LNCaP clone FGC (cell line): ENCODE measurements at regions not wholly inside any gene's neighbourhood (a gene's known extent, or its start where the extent isn't known, plus 50 kb on each side); places are given as distances from the start of the nearest gene placed in this dataset.
"Not testable (repeated sequence)": the region's sequence is repeated elsewhere in the genome, so short reads cannot be mapped to it uniquely, and the experiment has no call there.

Source experiments
- DNase-seq: peaks from one replicate; pipeline ENCODE4 v3.0.0-alpha.2; 2011; ENCODE audit warnings: low read depth
- H3K4me3 ChIP-seq: 2 replicates; pipeline ENCODE4 v1.5.1; 2011; ENCODE audit warnings: mild to moderate bottlenecking, low read depth, low read length, control low read depth

GRCh38 chr2:111495636-111496035, 374.9 kb downstream of the BCL2L11 start:
- not testable (repeated sequence) for DNase-seq, H3K4me3 ChIP-seq

GRCh38 chr2:111496176-111496575, 375.5 kb downstream of the BCL2L11 start:
- not testable (repeated sequence) for DNase-seq, H3K4me3 ChIP-seq

DNA sequence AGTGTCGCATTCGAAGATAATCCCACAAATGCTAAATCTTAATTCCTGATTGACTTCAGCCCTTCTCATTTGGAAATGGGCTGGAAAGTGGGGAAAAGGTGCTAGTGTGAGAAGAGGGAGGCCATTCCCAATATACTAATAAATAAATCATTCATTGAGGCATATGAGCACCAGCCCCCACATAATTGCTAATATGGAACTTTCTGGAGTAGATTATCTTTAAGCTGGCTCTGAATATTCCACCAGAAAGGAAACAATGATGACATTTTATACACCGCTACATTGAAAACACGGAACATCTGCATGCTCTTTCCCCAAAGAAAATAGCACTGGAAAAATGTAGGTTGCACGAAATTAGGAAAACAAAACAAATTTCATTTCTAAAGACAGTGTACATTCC, 376.1 kb downstream of the BCL2L11 start:
- not testable (repeated sequence) for H3K4me3 ChIP-seq, DNase-seq

GRCh38 chr2:111497270-111497669, 376.6 kb downstream of the BCL2L11 start:
- not testable (repeated sequence) for DNase-seq, H3K4me3 ChIP-seq

- not testable (repeated sequence) for DNase-seq, H3K4me3 ChIP-seq
Observed at GRCh38 chr2:111500536-111501062, 379.9 kb downstream of the BCL2L11 start.

- not testable (repeated sequence) for H3K4me3 ChIP-seq, DNase-seq
Observed at GRCh38 chr2:111503844-111504570, 380.0 kb downstream of the ANAPC1 start.

DNA sequence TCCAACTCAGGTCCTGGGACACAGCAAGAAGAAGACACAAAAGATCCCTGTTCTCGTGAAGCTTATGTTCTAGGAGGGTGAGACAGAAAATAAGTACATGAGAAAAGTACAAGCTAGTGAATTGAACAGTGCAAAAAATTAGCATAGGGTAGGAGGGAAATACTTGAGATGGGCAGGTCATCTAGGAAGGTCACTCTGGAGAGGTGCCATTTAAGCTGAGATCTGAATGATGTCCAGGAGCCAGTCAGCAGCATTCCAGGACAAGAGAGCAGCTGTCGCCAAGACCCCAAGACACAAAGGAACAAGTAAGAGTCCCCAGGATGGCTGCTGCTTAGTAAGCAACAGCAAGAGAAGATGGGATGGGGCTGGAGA, 379.4 kb downstream of the ANAPC1 start:
- H3K4me3 ChIP-seq, DNase-seq: not testable (repeated sequence)

GRCh38 chr2:111505267-111505666, 378.7 kb downstream of the ANAPC1 start:
- H3K4me3 ChIP-seq, DNase-seq: not testable (repeated sequence)

DNA sequence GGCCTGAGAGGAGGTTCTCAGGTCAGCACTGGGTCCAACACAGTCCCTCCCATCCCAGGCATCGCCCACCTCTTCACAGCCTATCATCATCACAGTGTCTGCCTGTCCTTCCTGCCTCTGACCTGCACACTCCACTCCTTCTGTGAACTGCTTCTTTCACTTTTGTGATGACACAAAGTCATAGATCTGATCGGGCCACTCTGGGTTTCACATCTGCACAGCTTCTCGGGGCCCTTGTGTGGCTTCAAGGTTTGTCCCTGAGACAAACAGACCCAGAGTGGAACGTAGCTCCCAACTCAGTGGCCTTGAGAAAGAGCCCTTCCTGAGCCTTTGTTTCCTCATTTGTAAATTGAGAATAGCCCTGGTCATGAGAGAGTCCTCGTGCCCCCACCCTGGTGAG, 377.1 kb downstream of the ANAPC1 start:
- not testable (repeated sequence) for H3K4me3 ChIP-seq, DNase-seq

- H3K4me3 ChIP-seq, DNase-seq: not testable (repeated sequence)
Observed at GRCh38 chr2:111509225-111509869, 374.6 kb downstream of the ANAPC1 start.

DNA sequence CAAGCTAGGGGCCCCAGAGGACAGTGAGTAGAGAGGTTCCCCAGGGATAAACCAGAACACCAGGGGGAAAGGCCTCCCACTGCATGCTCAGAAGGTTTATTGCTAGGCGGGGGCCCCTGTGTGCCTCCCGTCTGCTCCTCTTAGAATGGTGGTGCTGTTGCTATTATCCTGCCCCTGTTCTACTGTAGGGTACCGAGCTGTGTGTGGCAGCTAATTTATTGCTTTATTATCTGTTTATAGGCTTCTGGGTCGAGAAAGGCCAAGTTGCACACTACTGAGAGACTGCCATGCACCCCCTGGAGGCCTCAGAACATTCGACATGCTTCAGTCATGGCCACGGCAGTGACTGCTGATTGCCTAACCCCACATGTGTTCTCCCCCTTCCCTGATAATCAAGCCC, 373.6 kb downstream of the ANAPC1 start:
- H3K4me3 ChIP-seq, DNase-seq: not testable (repeated sequence)

DNA sequence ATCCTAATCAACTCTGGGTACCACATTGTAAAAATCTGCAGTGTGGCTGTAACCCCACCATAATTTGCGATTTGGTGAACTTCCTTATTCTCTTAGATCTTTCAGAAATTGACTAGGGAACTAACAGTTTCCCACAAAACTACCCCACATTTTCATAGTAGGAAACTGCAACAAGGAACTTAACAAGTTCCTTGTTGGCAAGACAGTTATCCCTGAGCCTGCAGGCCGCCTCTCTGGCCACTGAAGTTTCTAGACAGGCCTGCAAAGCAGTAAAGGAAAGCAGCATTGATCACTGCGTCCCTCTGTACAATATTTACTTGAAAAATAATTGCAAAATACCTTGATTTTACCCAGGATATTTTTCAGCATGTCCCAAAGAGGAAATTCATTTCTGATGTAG, 372.9 kb downstream of the ANAPC1 start:
- not testable (repeated sequence) for H3K4me3 ChIP-seq, DNase-seq

DNA sequence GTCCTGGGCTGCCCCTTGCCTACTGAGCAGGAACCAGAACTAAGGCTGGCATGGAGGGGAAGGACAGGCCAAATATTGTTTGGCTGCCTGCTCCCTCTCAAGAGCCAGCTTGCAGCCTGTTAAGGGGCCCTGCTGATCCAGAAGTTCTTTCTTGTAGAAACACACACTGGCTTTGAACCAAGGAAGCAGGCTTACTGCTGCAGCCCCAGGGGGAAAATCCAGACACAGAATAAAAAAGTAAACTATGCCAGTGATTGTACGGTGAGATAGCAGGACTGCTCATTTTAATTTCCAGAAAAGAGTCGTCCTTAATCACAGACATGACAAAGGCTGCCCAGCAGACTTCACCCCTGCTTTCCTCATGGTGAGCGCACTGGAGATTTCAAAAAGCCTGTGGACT, 371.6 kb downstream of the ANAPC1 start:
- DNase-seq, H3K4me3 ChIP-seq: not testable (repeated sequence)

DNA sequence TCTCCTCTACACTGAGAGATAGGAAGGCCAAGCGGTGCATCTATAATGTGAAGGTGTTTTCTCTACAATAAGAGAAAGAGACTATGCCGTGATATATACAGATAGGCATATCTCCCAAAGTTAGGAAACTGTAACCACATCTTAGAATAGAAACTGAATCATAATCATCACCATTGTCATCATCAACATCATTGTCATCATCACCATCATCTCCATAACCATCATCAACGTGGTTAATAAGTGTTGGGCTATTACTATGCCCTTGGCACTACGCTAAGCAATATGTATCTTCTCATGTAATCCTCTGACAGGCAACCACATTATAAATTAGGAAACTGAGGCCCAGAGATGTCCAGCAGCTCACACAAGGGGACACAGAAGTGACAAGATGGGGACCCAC, 369.9 kb downstream of the ANAPC1 start:
- DNase-seq, H3K4me3 ChIP-seq: not testable (repeated sequence)

GRCh38 chr2:111517050-111517720, 366.8 kb downstream of the ANAPC1 start:
- not testable (repeated sequence) for DNase-seq

GRCh38 chr2:111517721-111518053, 366.3 kb downstream of the ANAPC1 start:
- not testable (repeated sequence) for H3K4me3 ChIP-seq, DNase-seq

More at GRCh38 chr2:111517050-111517720, 366.8 kb downstream of the ANAPC1 start:
- not testable (repeated sequence) for H3K4me3 ChIP-seq
